ENCODE measurements at regions not wholly inside any gene's neighbourhood (a gene's known extent, or its start where the extent isn't known, plus 50 kb on each side); places are given as distances from the start of the nearest gene placed in this dataset.
A peak's percentile ranks its signal among the peaks of the same experiment; 100 is the strongest.

GRCh38 chr5:168174376-168174775, 117.1 kb upstream of the WWC1 start:
- DNase-seq (ENCODE audit: low read depth, low spot score) (peak; percentile 13), ATAC-seq (peak; percentile 60), FAIRE-seq (no peak)
- Histone ChIP-seq H3K4me3 (no peak overlapping the region), H3K27ac (ENCODE audit: control insufficient read depth, insufficient read depth) (no peak overlapping the region), H2AFZ (ENCODE audit: control insufficient read depth, low read depth, low read length) (no peak overlapping the region), H3K36me3 (ENCODE audit: control insufficient read depth in 2 of 2, insufficient read depth in 2 of 2, low read length in 1 of 2) (no peaks in the 10 kb centered on the region), H3K9me3 (replicated peaks; ENCODE audit: control insufficient read depth, insufficient read depth, low read length) (no peaks in the 10 kb centered on the region), H3K9ac (ENCODE audit: control insufficient read depth, insufficient read depth, low read length) (no peak overlapping the region), H3K27me3 (replicated peaks in 1 of 2; ENCODE audit: control insufficient read depth in 2 of 2, insufficient read depth in 2 of 2, low read length in 1 of 2) (0 out of 4 replicates have a peak, but pooled peaks cover 0 to 1% of the 10 kb centered on the region in 2 experiments), H3K4me2 (ENCODE audit: control insufficient read depth, insufficient read depth) (no peak overlapping the region), H3K4me1 (ENCODE audit: control insufficient read depth, insufficient read depth, low read length) (no peaks in the 10 kb centered on the region), H3K79me2 (ENCODE audit: control insufficient read depth, insufficient read depth, low read length) (no peaks in the 10 kb centered on the region), H4K20me1 (ENCODE audit: control insufficient read depth, insufficient read depth) (no peaks in the 10 kb centered on the region)
- BruUV-seq (replicated peaks), result no TSS peak
- in situ Hi-C loops (cut with MboI), result no loop called here
- CTCF ChIA-PET, result no interaction called here
- intact Hi-C loops (cut with micrococcal nuclease; ENCODE audit: unreplicated experiment), result no loop called here
- POLR2A ChIA-PET, result no interaction called here
- 30% methylated on average over 9 of the region's 9 CpGs for WGBS (ENCODE audit: insufficient coverage, insufficient replicate concordance, low lambda C conversion rate, missing lambda C conversion rate)
- SMC1A ChIA-PET (ENCODE audit: uncharacterized antibody, unreplicated experiment), result no interaction called here
- no peak for TF ChIP-seq BHLHE40 (IDR thresholded peaks at IDR 0.05; ENCODE audit: borderline replicate concordance in 1 of 2, low read depth in 2 of 2, low read length in 1 of 2)
- TF ChIP-seq CREB1 (IDR thresholded peaks at IDR 0.05; ENCODE audit: low read depth), result peak; percentile 78; the same call in 1 of the 2 replicates
- TF ChIP-seq TCF12 (IDR thresholded peaks at IDR 0.05; ENCODE audit: low read depth, low read length), result 0 out of 2 replicates have a peak, but pooled peaks have one; percentile 21
- peak; percentile 61; the same call in 1 of the 2 replicates for TF ChIP-seq EED (IDR thresholded peaks at IDR 0.05; ENCODE audit: low read depth)
- no peak for TF ChIP-seq EGR1 (IDR thresholded peaks at IDR 0.05; ENCODE audit: borderline replicate concordance in 1 of 2, low read depth in 2 of 2, low read length in 2 of 2)
- no peak for TF ChIP-seq SMARCA5 (IDR thresholded peaks at IDR 0.05)
- peak; percentile 78 for TF ChIP-seq CREM (IDR thresholded peaks at IDR 0.05; ENCODE audit: low read depth)
- no peak for TF ChIP-seq FOXK2 (IDR thresholded peaks at IDR 0.05)
- TF ChIP-seq MLLT1 (IDR thresholded peaks at IDR 0.05), result no peak
- no peak for TF ChIP-seq RBBP5 (conservative IDR thresholded peaks at IDR 0.05)
- TF ChIP-seq SUZ12 (IDR thresholded peaks at IDR 0.05; ENCODE audit: unreplicated experiment), result no peak
- TF ChIP-seq MEF2B (IDR thresholded peaks at IDR 0.05; ENCODE audit: partially characterized antibody, poor library complexity, severe bottlenecking), result no peak
- peak; percentile 4; the same call in 1 of the 2 replicates for TF ChIP-seq RAD21 (IDR thresholded peaks at IDR 0.05; ENCODE audit: insufficient read depth, low read depth, low read length)
- TF ChIP-seq PAX5 (IDR thresholded peaks at IDR 0.05; ENCODE audit: borderline replicate concordance, low read depth, low read length), result no peak
- TF ChIP-seq IKZF2 (IDR thresholded peaks at IDR 0.05), result no peak
- RAD21 ChIA-PET (ENCODE audit: unreplicated experiment), result no interaction called here

Measured in GM12878 (cell line).